ENCODE measurements at regions not wholly inside any gene's neighbourhood (a gene's known extent, or its start where the extent isn't known, plus 50 kb on each side); places are given as distances from the start of the nearest gene placed in this dataset.

- 74% methylated on average over 1 of the region's 1 CpG for WGBS (ENCODE audit: low lambda C conversion rate, missing lambda C conversion rate)
- H2AFZ ChIP-seq: no peak overlapping the region
- H3K9me3 ChIP-seq (ENCODE audit: low read depth): no peaks in the 10 kb centered on the region
- H3K4me3 ChIP-seq: no peak overlapping the region
- no peaks in the 10 kb centered on the region for H3K9me2 ChIP-seq (replicated peaks; ENCODE audit: insufficient read depth)
- no peak overlapping the region for H3K4me2 ChIP-seq
- no peak for TF ChIP-seq EZH2 (IDR thresholded peaks at IDR 0.05; ENCODE audit: borderline replicate concordance)
- TF ChIP-seq EZH2phosphoT487 (IDR thresholded peaks at IDR 0.05; ENCODE audit: low read depth, severe bottlenecking, unreplicated experiment): no peak
- no peak for TF ChIP-seq CTCF (IDR thresholded peaks at IDR 0.05; ENCODE audit: poor library complexity)
- H3K27me3 ChIP-seq: no peaks in the 10 kb centered on the region
- H3K27ac ChIP-seq: no peak overlapping the region
- no peaks in the 10 kb centered on the region for H4K20me1 ChIP-seq (ENCODE audit: insufficient read depth, poor library complexity, severe bottlenecking)
- DNase-seq (ENCODE audit: low spot score): no peak
- no peaks in the 10 kb centered on the region for H3K79me2 ChIP-seq
- no peaks in the 10 kb centered on the region for H3K4me1 ChIP-seq (ENCODE audit: insufficient read depth)
- H3K36me3 ChIP-seq (replicated peaks; ENCODE audit: insufficient read depth, low read depth): no peaks in the 10 kb centered on the region
Measured at GRCh38 chr18:6574631-6575030, 154.9 kb upstream of the ARHGAP28 start.

- 71% methylated on average over 10 of the region's 10 CpGs for WGBS (ENCODE audit: low lambda C conversion rate, missing lambda C conversion rate)
- Histone ChIP-seq H3K27ac (no peak overlapping the region), H3K79me2 (no peaks in the 10 kb centered on the region), H3K4me1 (ENCODE audit: insufficient read depth) (no peaks in the 10 kb centered on the region), H2AFZ (no peak overlapping the region), H3K4me3 (no peak overlapping the region), H3K36me3 (replicated peaks; ENCODE audit: insufficient read depth, low read depth) (no peaks in the 10 kb centered on the region), H3K27me3 (no peaks in the 10 kb centered on the region), H3K9me2 (replicated peaks; ENCODE audit: insufficient read depth) (no peaks in the 10 kb centered on the region), H3K9me3 (ENCODE audit: low read depth) (no peaks in the 10 kb centered on the region), H3K4me2 (no peak overlapping the region), H4K20me1 (ENCODE audit: insufficient read depth, poor library complexity, severe bottlenecking) (no peaks in the 10 kb centered on the region)
- no peak for DNase-seq (ENCODE audit: low spot score)
- no peak for TF ChIP-seq EZH2phosphoT487 (IDR thresholded peaks at IDR 0.05; ENCODE audit: low read depth, severe bottlenecking, unreplicated experiment)
Measured at GRCh38 chr18:6575908-6576307, 153.6 kb upstream of the ARHGAP28 start.

- H3K27me3 ChIP-seq: no peaks in the 10 kb centered on the region
- H4K20me1 ChIP-seq (ENCODE audit: insufficient read depth, poor library complexity, severe bottlenecking): no peaks in the 10 kb centered on the region
- H2AFZ ChIP-seq: no peak overlapping the region
- no peaks in the 10 kb centered on the region for H3K9me3 ChIP-seq (ENCODE audit: low read depth)
- WGBS (ENCODE audit: low lambda C conversion rate, missing lambda C conversion rate): 95% methylated on average over 5 of the region's 5 CpGs
- H3K4me3 ChIP-seq: no peak overlapping the region
- H3K79me2 ChIP-seq: no peaks in the 10 kb centered on the region
- no peak overlapping the region for H3K27ac ChIP-seq
- H3K4me2 ChIP-seq: no peak overlapping the region
- H3K4me1 ChIP-seq (ENCODE audit: insufficient read depth): no peaks in the 10 kb centered on the region
- H3K9me2 ChIP-seq (replicated peaks; ENCODE audit: insufficient read depth): no peaks in the 10 kb centered on the region
- TF ChIP-seq EZH2phosphoT487 (IDR thresholded peaks at IDR 0.05; ENCODE audit: low read depth, severe bottlenecking, unreplicated experiment) (no peak), CTCF (IDR thresholded peaks at IDR 0.05; ENCODE audit: poor library complexity) (no peak), EZH2 (IDR thresholded peaks at IDR 0.05; ENCODE audit: borderline replicate concordance) (no peak)
- no peak for DNase-seq (ENCODE audit: low spot score)
- no peaks in the 10 kb centered on the region for H3K36me3 ChIP-seq (replicated peaks; ENCODE audit: insufficient read depth, low read depth)
Measured at GRCh38 chr18:6576718-6577375, 152.7 kb upstream of the ARHGAP28 start.

GRCh38 chr18:6578686-6579085 lies 150.8 kb upstream of the ARHGAP28 start:
- Histone ChIP-seq H3K9me2 (replicated peaks; ENCODE audit: insufficient read depth) (no peaks in the 10 kb centered on the region), H3K4me1 (ENCODE audit: insufficient read depth) (no peaks in the 10 kb centered on the region), H3K79me2 (no peaks in the 10 kb centered on the region), H2AFZ (no peak overlapping the region), H3K9me3 (ENCODE audit: low read depth) (peaks cover 5% of the 10 kb centered on the region), H4K20me1 (ENCODE audit: insufficient read depth, poor library complexity, severe bottlenecking) (no peaks in the 10 kb centered on the region), H3K27me3 (no peaks in the 10 kb centered on the region), H3K4me3 (no peak overlapping the region), H3K36me3 (replicated peaks; ENCODE audit: insufficient read depth, low read depth) (no peaks in the 10 kb centered on the region), H3K4me2 (no peak overlapping the region), H3K27ac (no peak overlapping the region)
- DNase-seq (ENCODE audit: low spot score): no peak
- TF ChIP-seq EZH2phosphoT487 (IDR thresholded peaks at IDR 0.05; ENCODE audit: low read depth, severe bottlenecking, unreplicated experiment): no peak
- TF ChIP-seq EZH2 (IDR thresholded peaks at IDR 0.05; ENCODE audit: borderline replicate concordance): no peak
- no peak for TF ChIP-seq CTCF (IDR thresholded peaks at IDR 0.05; ENCODE audit: poor library complexity)
- WGBS (ENCODE audit: low lambda C conversion rate, missing lambda C conversion rate): 70% methylated on average over 2 of the region's 2 CpGs
